ENCODE measurements at regions not wholly inside any gene's neighbourhood (a gene's known extent, or its start where the extent isn't known, plus 50 kb on each side); places are given as distances from the start of the nearest gene placed in this dataset.

DNA sequence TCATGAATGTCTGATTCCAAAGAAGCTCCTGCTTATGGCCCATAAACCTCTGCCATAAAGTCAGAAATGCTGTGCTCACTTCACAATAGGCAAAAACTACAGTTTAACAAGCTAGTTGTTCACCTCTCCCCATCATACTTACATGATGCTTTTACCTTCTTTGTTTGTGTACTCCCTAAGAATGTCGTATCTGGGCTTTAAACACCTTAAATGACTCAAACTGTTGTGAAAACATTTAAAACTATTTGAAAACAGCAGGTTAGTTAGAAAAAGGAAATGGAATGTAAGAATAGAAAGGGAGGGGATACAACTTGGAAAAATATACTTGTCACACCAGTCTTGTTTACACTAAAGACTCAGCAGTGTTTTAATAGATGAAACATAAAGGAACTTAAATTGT, 128.2 kb upstream of the AGR3 start:
- Histone ChIP-seq H3K4me1 (ENCODE audit: control insufficient read depth in 1 of 2, insufficient read depth in 2 of 2, low read length in 2 of 2) (no peaks in the 10 kb centered on the region), H3K9me3 (ENCODE audit: control insufficient read depth in 1 of 2, insufficient read depth in 1 of 2, low read depth in 1 of 2, low read length in 2 of 2) (no peaks in the 10 kb centered on the region), H3K36me3 (ENCODE audit: control insufficient read depth in 1 of 2, insufficient read depth in 2 of 2, low read length in 2 of 2) (no peaks in the 10 kb centered on the region), H3K9me2 (ENCODE audit: insufficient read depth) (no peaks in the 10 kb centered on the region), H3K79me2 (ENCODE audit: insufficient read depth, low read length) (no peaks in the 10 kb centered on the region), H3K4me3 (replicated peaks in 1 of 2; ENCODE audit: low read depth in 1 of 2, low read length in 2 of 2) (no peak overlapping the region), H3K27me3 (ENCODE audit: insufficient read depth, low read length) (no peaks in the 10 kb centered on the region), H2AFZ (ENCODE audit: low read depth, low read length, poor library complexity, severe bottlenecking) (no peak overlapping the region), H3K4me2 (ENCODE audit: low read length) (no peak overlapping the region), H3K27ac (ENCODE audit: low read depth, low read length) (no peak overlapping the region), H4K20me1 (ENCODE audit: insufficient read depth) (no peaks in the 10 kb centered on the region), H3K9ac (ENCODE audit: low read length) (no peak overlapping the region)
- POLR2A ChIA-PET, result no interaction called here
- no TSS peak for BruUV-seq (replicated peaks)
- RAD21 ChIA-PET (ENCODE audit: low non-redundant PET in 1 of 2, low total read pairs in 2 of 2, uncharacterized antibody in 2 of 2, unreplicated experiment in 2 of 2), result interaction anchor here in 1 of 2 experiments (0.6 kb wide), 1 partner anchor 174 kb away, joined by 3 read pairs; no protein-coding TSS in a partner anchor
- ATAC-seq, result no peak
- CTCF ChIA-PET, result interaction anchor here (0.9 to 1.9 kb wide), 6 partner anchors 10 to 637 kb away, joined by 3 to 9 read pairs (median 3); no protein-coding TSS in a partner anchor
- TF ChIP-seq, protein P1, sequence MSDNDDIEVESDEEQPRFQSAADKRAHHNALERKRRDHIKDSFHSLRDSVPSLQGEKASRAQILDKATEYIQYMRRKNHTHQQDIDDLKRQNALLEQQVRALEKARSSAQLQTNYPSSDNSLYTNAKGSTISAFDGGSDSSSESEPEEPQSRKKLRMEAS (IDR thresholded peaks at IDR 0.05), result no peak
- intact Hi-C loops (cut with micrococcal nuclease), result no loop called here
- DNase-seq (ENCODE audit: low read depth, low spot score), result no peak

DNA sequence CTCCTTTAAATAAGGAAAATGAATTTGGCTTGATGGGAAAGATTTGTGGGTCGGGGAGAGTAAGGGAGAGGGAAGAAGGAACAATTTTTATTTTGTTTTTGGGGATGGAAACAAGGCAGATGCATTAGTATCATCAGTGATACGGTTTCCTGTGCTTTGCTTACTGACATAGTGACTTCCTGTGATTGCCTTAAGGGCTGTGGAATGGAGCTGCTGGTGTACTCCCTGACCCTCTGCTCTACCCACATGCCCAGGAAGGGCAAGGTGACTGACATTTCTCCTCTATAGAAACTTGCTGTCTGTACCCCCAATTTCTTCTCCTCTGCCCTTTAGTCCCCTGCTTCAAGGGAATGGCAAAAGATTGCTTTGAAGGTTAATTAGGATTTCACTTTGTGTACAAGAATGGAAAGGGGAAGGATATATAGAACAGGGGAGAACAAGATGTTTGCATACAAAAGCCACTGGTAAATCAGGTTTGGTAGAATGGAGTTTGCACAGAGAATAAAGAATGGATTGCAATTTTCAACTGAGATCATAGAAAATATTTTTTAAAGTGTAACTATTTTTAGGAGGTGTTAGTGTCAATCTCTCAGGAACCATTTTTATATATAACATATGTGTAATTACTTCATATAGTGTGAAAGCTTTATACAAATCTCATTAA, 129.0 kb upstream of the AGR3 start:
- RAD21 ChIA-PET (ENCODE audit: low non-redundant PET in 1 of 2, low total read pairs in 2 of 2, uncharacterized antibody in 2 of 2, unreplicated experiment in 2 of 2), result no interaction called here
- no peak overlapping the region for H2AFZ ChIP-seq (ENCODE audit: low read depth, low read length, poor library complexity, severe bottlenecking)
- no TSS peak for BruUV-seq (replicated peaks)

More for the DNA sequence above, 129.0 kb upstream of the AGR3 start:
- ChIA-PET POLR2A (no interaction called here), CTCF (interaction anchor here (1.3 kb wide), 1 partner anchor 9 kb away, joined by 3 read pairs; no protein-coding TSS in a partner anchor)
- no peaks in the 10 kb centered on the region for H3K79me2 ChIP-seq (ENCODE audit: insufficient read depth, low read length)
- no peaks in the 10 kb centered on the region for H3K9me2 ChIP-seq (ENCODE audit: insufficient read depth)
- DNase-seq (ENCODE audit: low read depth, low spot score) (no peak), ATAC-seq (no peak)
- no peaks in the 10 kb centered on the region for H4K20me1 ChIP-seq (ENCODE audit: insufficient read depth)
- no peaks in the 10 kb centered on the region for H3K36me3 ChIP-seq (ENCODE audit: control insufficient read depth in 1 of 2, insufficient read depth in 2 of 2, low read length in 2 of 2)
- no peak overlapping the region for H3K9ac ChIP-seq (ENCODE audit: low read length)
- intact Hi-C loops (cut with micrococcal nuclease), result no loop called here
- H3K4me1 ChIP-seq (ENCODE audit: control insufficient read depth in 1 of 2, insufficient read depth in 2 of 2, low read length in 2 of 2), result no peaks in the 10 kb centered on the region
- H3K27me3 ChIP-seq (ENCODE audit: insufficient read depth, low read length), result no peaks in the 10 kb centered on the region
- no peak overlapping the region for H3K27ac ChIP-seq (ENCODE audit: low read depth, low read length)
- no peak overlapping the region for H3K4me2 ChIP-seq (ENCODE audit: low read length)
- no peaks in the 10 kb centered on the region for H3K9me3 ChIP-seq (ENCODE audit: control insufficient read depth in 1 of 2, insufficient read depth in 1 of 2, low read depth in 1 of 2, low read length in 2 of 2)
- TF ChIP-seq RAD21 (IDR thresholded peaks at IDR 0.05; ENCODE audit: low read depth) (no peak), ELF1 (IDR thresholded peaks at IDR 0.05; ENCODE audit: borderline replicate concordance, low read depth) (no peak), ZFX (IDR thresholded peaks at IDR 0.05) (no peak), POLR2AphosphoS5 (IDR thresholded peaks at IDR 0.05; ENCODE audit: low read depth, low read length) (no peak), YY1 (IDR thresholded peaks at IDR 0.05; ENCODE audit: extremely low read depth, insufficient replicate concordance, low read depth, low read length) (no peak), POLR2A (IDR thresholded peaks at IDR 0.05; ENCODE audit: borderline replicate concordance, extremely low read depth, insufficient read depth, insufficient read length) (no peak), ZNF274 (IDR thresholded peaks at IDR 0.05; ENCODE audit: low read depth, low read length) (no peak), CBX3 (IDR thresholded peaks at IDR 0.05; ENCODE audit: low read depth) (no peak)
- TF ChIP-seq, protein P1 (IDR thresholded peaks at IDR 0.05), result no peak
- H3K4me3 ChIP-seq (replicated peaks in 1 of 2; ENCODE audit: low read depth in 1 of 2, low read length in 2 of 2), result no peak overlapping the region

Measured in HCT116 (cell line).